Neuronal stem cell (in vitro differentiated cells): ENCODE measurements at regions not wholly inside any gene's neighbourhood (a gene's known extent, or its start where the extent isn't known, plus 50 kb on each side); places are given as distances from the start of the nearest gene placed in this dataset.
A peak's percentile ranks its signal among the peaks of the same experiment; 100 is the strongest.

Experiments
- DNase-seq: peaks from one replicate; pipeline ENCODE4 v3.0.0-alpha.2; 2013; ENCODE audit warnings: low spot score
- H2AFZ ChIP-seq: one replicate; pipeline ENCODE4 v1.6.1; 2013; ENCODE audit warnings: mild to moderate bottlenecking, low read length, inconsistent platforms
- H2AK5ac ChIP-seq: 2 replicates; pipeline ENCODE4 v1.6.1; 2013; ENCODE audit warnings: low read depth, mild to moderate bottlenecking, inconsistent platforms, low read length, moderate library complexity, mixed read lengths
- H2BK120ac ChIP-seq: 2 replicates; pipeline ENCODE4 v1.6.1; 2013; ENCODE audit warnings: low read depth, mild to moderate bottlenecking, inconsistent platforms, low read length, moderate library complexity, mixed read lengths
- H2BK12ac ChIP-seq: one replicate; pipeline ENCODE4 v1.6.1; 2013; ENCODE audit warnings: low read length, inconsistent platforms
- H2BK15ac ChIP-seq: 2 replicates; pipeline ENCODE4 v1.6.1; 2013; ENCODE audit warnings: mild to moderate bottlenecking, low read length, inconsistent platforms, mixed read lengths
- H2BK5ac ChIP-seq: one replicate; pipeline ENCODE4 v1.6.1; 2013; ENCODE audit warnings: inconsistent platforms, mild to moderate bottlenecking, low read length, moderate library complexity
- H3K14ac ChIP-seq: one replicate; pipeline ENCODE4 v1.6.1; 2013; ENCODE audit warnings: low read length, inconsistent platforms
- H3K18ac ChIP-seq: 2 replicates; pipeline ENCODE4 v1.6.1; 2013; ENCODE audit warnings: low read length, inconsistent platforms
- H3K23ac ChIP-seq: 2 replicates; pipeline ENCODE4 v1.6.1; 2013; ENCODE audit warnings: low read depth, mild to moderate bottlenecking, mixed read lengths, low read length, inconsistent platforms; ENCODE audit not compliant: poor library complexity
- H3K27ac ChIP-seq: replicated peaks from 3 replicates; pipeline ENCODE4 v1.5.1; 2013; ENCODE audit warnings: low read length, inconsistent platforms
- H3K27me3 ChIP-seq, 3 experiments: 2 replicates each; pipeline ENCODE4 v1.6.1; 2013; ENCODE audit warnings: low read length in 3 of 3, mild to moderate bottlenecking in 2 of 3, inconsistent platforms in 1 of 3, low read depth in 1 of 3, mixed read lengths in 1 of 3, moderate library complexity in 1 of 3; ENCODE audit not compliant: control insufficient read depth in 3 of 3, insufficient read depth in 3 of 3
- H3K36me3 ChIP-seq, 2 donors: replicated peaks in 1 of 2; 2 replicates each; pipeline ENCODE4 v1.6.1; 2013; ENCODE audit warnings: low read length in 2 of 2; ENCODE audit not compliant: control insufficient read depth in 2 of 2, insufficient read depth in 2 of 2
- H3K4ac ChIP-seq: 2 replicates; pipeline ENCODE4 v1.6.1; 2013; ENCODE audit warnings: inconsistent platforms, mild to moderate bottlenecking, low read length, moderate library complexity
- H3K4me1 ChIP-seq, 2 donors: 1 replicate in 1 of 2; 2 replicates in 1 of 2; pipeline ENCODE4 v1.6.1; 2013; ENCODE audit warnings: low read length in 2 of 2, low read depth in 1 of 2; ENCODE audit not compliant: control insufficient read depth in 2 of 2, insufficient read depth in 1 of 2
- H3K4me2 ChIP-seq: one replicate; pipeline ENCODE4 v1.6.1; 2013; ENCODE audit warnings: mild to moderate bottlenecking, low read length, inconsistent platforms; ENCODE audit not compliant: insufficient read depth, poor library complexity, severe bottlenecking
- H3K4me3 ChIP-seq, 2 donors: 2 replicates each; pipeline ENCODE4 v1.5.1; 2013; ENCODE audit warnings: low read length in 2 of 2, mild to moderate bottlenecking in 2 of 2, inconsistent platforms in 1 of 2, moderate library complexity in 1 of 2
- H3K79me1 ChIP-seq: one replicate; pipeline ENCODE4 v1.6.1; 2013; ENCODE audit warnings: low read depth, mild to moderate bottlenecking, inconsistent platforms, low read length, moderate library complexity
- H3K9ac ChIP-seq: one replicate; pipeline ENCODE4 v1.6.1; 2013; ENCODE audit warnings: mild to moderate bottlenecking, low read depth, low read length, inconsistent platforms; ENCODE audit not compliant: poor library complexity
- H3K9me3 ChIP-seq, 2 donors: replicated peaks in 1 of 2; 2 replicates each; pipeline versions ENCODE3 to v1.6.1; 2013; ENCODE audit warnings: low read length in 2 of 2, mild to moderate bottlenecking in 2 of 2, inconsistent platforms in 1 of 2, low read depth in 1 of 2, mixed read lengths in 1 of 2, moderate library complexity in 1 of 2; ENCODE audit not compliant: control insufficient read depth in 2 of 2, insufficient read depth in 1 of 2
- H4K8ac ChIP-seq: one replicate; pipeline ENCODE4 v1.6.1; 2013; ENCODE audit warnings: low read depth, mild to moderate bottlenecking, inconsistent platforms, low read length, moderate library complexity
- H4K91ac ChIP-seq: one replicate; pipeline ENCODE4 v1.6.1; 2013; ENCODE audit warnings: low read length, low read depth, mild to moderate bottlenecking, inconsistent platforms; ENCODE audit not compliant: poor library complexity
- WGBS, 2 donors: extraction: QIAGEN DNeasy Blood & Tissue Kit; methylation state at CpG; one replicate each; pipeline ENCODE4 v1.1.7; 2013; ENCODE audit warnings: missing lambda C conversion rate in 2 of 2, mixed read lengths in 1 of 2; ENCODE audit not compliant: insufficient read length in 2 of 2, insufficient replicate concordance in 1 of 2; ENCODE audit errors: extremely low coverage in 2 of 2; 5-methylcytosine and 5-hydroxymethylcytosine counted together

DNA sequence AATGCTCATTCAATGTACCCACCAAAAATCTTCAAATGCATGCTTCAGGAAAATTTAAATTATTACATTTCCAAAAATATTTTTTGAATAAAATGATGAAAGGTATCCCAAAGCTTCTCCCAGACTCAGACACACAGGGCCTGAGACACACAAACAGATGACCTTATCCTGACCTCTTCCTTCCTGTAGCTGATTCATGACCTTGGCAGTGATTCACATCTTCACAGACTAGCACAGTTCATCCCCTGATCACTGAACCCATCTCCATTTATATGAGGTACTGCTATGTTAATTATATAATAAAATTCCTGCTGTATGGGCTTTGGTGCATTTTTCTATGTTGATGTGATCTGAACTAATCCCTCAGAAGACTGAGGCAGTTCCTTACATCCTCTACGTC, 265.0 kb upstream of the GLI3 start:
- Histone ChIP-seq H3K27me3 (peaks cover 0 to 4% (median 0%) of the 10 kb centered on the region in 3 experiments), H3K4ac (no peak overlapping the region), H2AK5ac (no peak overlapping the region), H3K4me3 (no peak overlapping the region), H2BK12ac (no peak overlapping the region), H3K9me3 (no peaks in the 10 kb centered on the region), H3K4me2 (no peak overlapping the region), H3K79me1 (no peaks in the 10 kb centered on the region), H3K9ac (no peak overlapping the region), H3K14ac (no peak overlapping the region), H2BK120ac (no peak overlapping the region), H3K36me3 (no peaks in the 10 kb centered on the region), H2AFZ (no peak overlapping the region), H3K4me1 (no peaks in the 10 kb centered on the region), H4K8ac (no peak overlapping the region), H3K23ac (no peak overlapping the region), H4K91ac (no peak overlapping the region), H2BK15ac (no peak overlapping the region), H3K18ac (no peak overlapping the region), H3K27ac (no peak overlapping the region), H2BK5ac (no peak overlapping the region)
- no peak for DNase-seq
- WGBS, 2 donors: no CpG with 5 or more reads among the region's 1 CpG

DNA sequence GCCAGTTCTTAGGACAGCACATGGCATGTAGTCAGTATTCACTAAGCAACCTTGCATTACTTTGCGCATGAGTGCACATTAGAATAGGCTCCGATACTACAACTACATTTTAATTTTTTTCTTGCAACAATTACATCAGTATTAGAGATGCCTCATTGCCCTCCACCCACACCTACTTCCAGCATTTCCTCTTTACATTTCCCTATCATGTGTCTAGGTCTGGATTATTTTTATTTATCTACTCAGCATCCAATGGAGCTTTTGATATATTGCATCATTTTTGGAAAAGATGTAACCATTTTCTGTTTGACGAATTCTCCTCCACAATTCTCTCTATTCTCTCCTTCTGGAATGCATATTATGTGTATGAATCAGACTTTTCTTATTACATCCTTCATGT, 258.2 kb upstream of the GLI3 start:
- H3K4me1 ChIP-seq: peaks cover 5 to 11% of the 10 kb centered on the region in 2 donors
- H2BK5ac ChIP-seq: no peak overlapping the region
- no peak overlapping the region for H3K14ac ChIP-seq
- H3K79me1 ChIP-seq: no peaks in the 10 kb centered on the region
- H3K4me2 ChIP-seq: no peak overlapping the region
- no peak overlapping the region for H2BK12ac ChIP-seq
- no peak overlapping the region for H3K18ac ChIP-seq
- H3K9ac ChIP-seq: no peak overlapping the region
- H3K23ac ChIP-seq: no peak overlapping the region
- H3K27me3 ChIP-seq: no peaks in the 10 kb centered on the region
- H4K8ac ChIP-seq: no peak overlapping the region
- no peaks in the 10 kb centered on the region for H3K9me3 ChIP-seq
- H2BK15ac ChIP-seq: no peak overlapping the region
- no peaks in the 10 kb centered on the region for H3K36me3 ChIP-seq
- no peak overlapping the region for H2AFZ ChIP-seq
- no peak overlapping the region for H3K27ac ChIP-seq
- no peak overlapping the region for H3K4ac ChIP-seq
- H2AK5ac ChIP-seq: no peak overlapping the region
- H4K91ac ChIP-seq: no peak overlapping the region
- no peak overlapping the region for H3K4me3 ChIP-seq
- no CpG with 5 or more reads among the region's 3 CpGs for WGBS, 2 donors
- DNase-seq: no peak
- no peak overlapping the region for H2BK120ac ChIP-seq

DNA sequence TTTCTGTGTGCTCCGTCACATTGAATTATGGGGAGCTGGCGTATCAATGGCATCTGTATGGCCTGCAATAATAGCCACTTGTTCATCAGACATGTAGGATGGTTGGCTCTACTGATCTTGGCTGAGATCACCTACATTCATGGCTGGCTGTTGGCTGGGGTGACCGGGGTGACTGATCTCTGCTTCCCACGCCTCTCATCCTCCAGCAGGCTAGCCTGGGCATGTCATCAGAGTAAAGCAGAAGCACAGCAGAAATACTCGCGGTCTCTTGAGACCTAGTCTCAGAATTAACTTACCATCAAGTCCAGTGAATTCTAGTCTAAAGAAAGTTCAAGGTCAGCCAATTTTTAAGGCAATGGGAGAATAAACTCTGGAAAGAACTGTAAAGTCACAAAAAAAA, 257.7 kb upstream of the GLI3 start:
- no peak overlapping the region for H2BK5ac ChIP-seq
- no peak overlapping the region for H4K8ac ChIP-seq
- no peaks in the 10 kb centered on the region for H3K79me1 ChIP-seq
- H3K4ac ChIP-seq: no peak overlapping the region
- H3K4me3 ChIP-seq: no peak overlapping the region
- WGBS, 2 donors: no CpG with 5 or more reads among the region's 6 CpGs
- no peak for DNase-seq
- H3K23ac ChIP-seq: no peak overlapping the region
- no peak overlapping the region for H2BK15ac ChIP-seq
- H3K4me2 ChIP-seq: no peak overlapping the region
- H2AK5ac ChIP-seq: no peak overlapping the region
- no peak overlapping the region for H3K27ac ChIP-seq
- H3K4me1 ChIP-seq: peaks cover 5 to 11% of the 10 kb centered on the region in 2 donors
- H2BK12ac ChIP-seq: no peak overlapping the region
- H3K27me3 ChIP-seq: no peaks in the 10 kb centered on the region
- no peaks in the 10 kb centered on the region for H3K36me3 ChIP-seq
- no peak overlapping the region for H2BK120ac ChIP-seq
- H3K9me3 ChIP-seq: no peaks in the 10 kb centered on the region
- peak overlapping the region; percentile 37 for H2AFZ ChIP-seq
- no peak overlapping the region for H3K9ac ChIP-seq
- no peak overlapping the region for H3K14ac ChIP-seq
- no peak overlapping the region for H3K18ac ChIP-seq
- H4K91ac ChIP-seq: no peak overlapping the region

DNA sequence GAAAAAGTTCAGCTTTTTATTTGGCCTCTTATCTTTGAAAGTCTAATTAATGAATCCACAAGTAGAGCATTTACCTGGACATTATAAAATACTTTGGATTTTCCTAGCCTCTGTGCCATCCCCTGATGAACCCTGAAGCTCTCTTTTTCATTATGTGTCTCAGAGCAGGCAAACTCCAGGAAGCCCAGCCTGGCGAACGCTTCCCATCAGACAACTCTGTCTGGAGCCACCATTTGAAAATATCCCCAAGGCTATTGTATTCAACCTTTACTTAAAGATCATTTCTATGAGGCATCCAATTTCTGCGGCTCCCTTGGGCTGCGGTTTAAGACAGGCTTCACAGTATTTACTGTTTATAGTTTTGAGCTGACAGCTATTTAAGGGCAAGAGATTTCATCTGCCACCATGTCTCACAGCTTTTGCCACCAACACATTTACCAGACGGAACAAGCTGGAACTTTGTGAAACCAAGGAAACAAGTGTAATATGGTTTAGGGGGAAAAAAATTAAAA, 257.2 kb upstream of the GLI3 start:
- H3K27ac ChIP-seq: no peak overlapping the region

More for the DNA sequence above, 257.2 kb upstream of the GLI3 start:
- Histone ChIP-seq H3K4me1 (peaks cover 5 to 11% of the 10 kb centered on the region in 2 donors), H2AK5ac (no peak overlapping the region), H3K14ac (no peak overlapping the region), H3K79me1 (no peaks in the 10 kb centered on the region), H3K4ac (no peak overlapping the region), H3K36me3 (no peaks in the 10 kb centered on the region), H3K23ac (no peak overlapping the region), H2BK120ac (no peak overlapping the region), H3K4me2 (no peak overlapping the region), H2BK15ac (no peak overlapping the region), H3K9ac (no peak overlapping the region), H4K91ac (no peak overlapping the region), H3K18ac (no peak overlapping the region), H2BK5ac (no peak overlapping the region), H3K27me3 (no peaks in the 10 kb centered on the region), H2AFZ (peak overlapping the region; percentile 84), H2BK12ac (no peak overlapping the region), H3K9me3 (no peaks in the 10 kb centered on the region), H3K4me3 (no peak overlapping the region), H4K8ac (no peak overlapping the region)
- no peak for DNase-seq
- no CpG with 5 or more reads among the region's 5 CpGs for WGBS, 2 donors
